GM12878 (cell line): ENCODE measurements at regions not wholly inside any gene's neighbourhood (a gene's known extent, or its start where the extent isn't known, plus 50 kb on each side); places are given as distances from the start of the nearest gene placed in this dataset.

Experiments used
- ATAC-seq: fragments of 200-7000 bp; cut with Tn5 transposase; 3 replicates; pipeline ENCODE4 v1.9.1; 2020; ENCODE audit warnings: mild to moderate bottlenecking, moderate library complexity
- BruUV-seq: library from RNA; stranded (reverse); fragments of 400-500 nt; replicated peaks from 2 replicates; lab custom pipeline; 2021; lab: Mats Ljungman, UMichigan
- CTCF ChIA-PET: fragments of 300-600 bp; sonication (Branson Sonifier 250); formaldehyde crosslinking; extraction: SDS; loops from one replicate; lab custom pipeline; 2021; ENCODE audit warnings: inconsistent platforms; lab: Yijun Ruan, JAX
- POLR2A ChIA-PET: fragments of 350-600 bp; formaldehyde crosslinking; extraction: SDS; loops from one replicate; lab custom pipeline; 2021; ENCODE audit warnings: inconsistent platforms; lab: Charles Lee
- RAD21 ChIA-PET: fragments of 300-600 bp; sonication (Branson Sonifier 250); formaldehyde crosslinking; loops from one replicate; lab custom pipeline; 2023; ENCODE audit warnings: antibody characterized with exemption; ENCODE audit not compliant: unreplicated experiment; lab: Charles Lee
- SMC1A ChIA-PET: fragments of 300-600 bp; sonication (Branson Sonifier 250); formaldehyde crosslinking; loops from one replicate; lab custom pipeline; 2023; ENCODE audit not compliant: unreplicated experiment, uncharacterized antibody; lab: Charles Lee
- DNase-seq: peaks from one replicate; pipeline ENCODE4 v3.0.0-alpha.2; 2011; ENCODE audit warnings: low read depth, low spot score
- FAIRE-seq: peaks from 3 replicates; lab custom pipeline; 2011; peaks lifted over from hg19 to GRCh38; lab: Jason Lieb, UNC
- H2AFZ ChIP-seq: 2 replicates; pipeline ENCODE4 v1.6.0; 2011; ENCODE audit warnings: low read depth, low read length, control low read depth; ENCODE audit not compliant: control insufficient read depth
- H3K27ac ChIP-seq: 2 replicates; pipeline ENCODE4 v1.5.1; 2011; ENCODE audit warnings: control low read depth; ENCODE audit not compliant: control insufficient read depth, insufficient read depth
- H3K27me3 ChIP-seq, 2 experiments: replicated peaks in 1 of 2; 2 replicates each; pipeline versions ENCODE4 v1.6.0 to v1.6.1; 2011; ENCODE audit warnings: low read length in 1 of 2; ENCODE audit not compliant: control insufficient read depth in 2 of 2, insufficient read depth in 2 of 2
- H3K36me3 ChIP-seq, 2 experiments: 2 replicates each; pipeline ENCODE4 v1.5.1; 2011; ENCODE audit warnings: low read length in 1 of 2; ENCODE audit not compliant: control insufficient read depth in 2 of 2, insufficient read depth in 2 of 2
- H3K4me1 ChIP-seq: 2 replicates; pipeline ENCODE4 v1.6.1; 2011; ENCODE audit warnings: mild to moderate bottlenecking, low read length, moderate library complexity, mixed read lengths; ENCODE audit not compliant: control insufficient read depth, insufficient read depth
- H3K4me2 ChIP-seq: 2 replicates; pipeline ENCODE4 v1.6.0; 2011; ENCODE audit warnings: control low read depth; ENCODE audit not compliant: control insufficient read depth, insufficient read depth
- H3K4me3 ChIP-seq: fragments of 200-600 bp; sonication (generic); 2 replicates; pipeline ENCODE4 v1.5.1; 2016
- H3K79me2 ChIP-seq: 2 replicates; pipeline ENCODE4 v1.6.0; 2011; ENCODE audit warnings: low read length; ENCODE audit not compliant: control insufficient read depth, insufficient read depth
- H3K9ac ChIP-seq: 2 replicates; pipeline ENCODE4 v1.8.0; 2011; ENCODE audit warnings: low read length, control low read depth, mixed read lengths; ENCODE audit not compliant: control insufficient read depth, insufficient read depth
- H3K9me3 ChIP-seq: replicated peaks from 3 replicates; pipeline ENCODE4 v1.5.1; 2011; ENCODE audit warnings: mild to moderate bottlenecking, low read length; ENCODE audit not compliant: control insufficient read depth, insufficient read depth
- H4K20me1 ChIP-seq: 2 replicates; pipeline ENCODE4 v1.6.0; 2011; ENCODE audit not compliant: control insufficient read depth, insufficient read depth
- ASH2L ChIP-seq: fragments of 300-600, 200-600 bp; sonication (generic); IDR thresholded peaks from 2 replicates; pipeline ENCODE4 v1.6.1; 2017; ENCODE audit warnings: low read depth, mild to moderate bottlenecking, borderline replicate concordance
- DPF2 ChIP-seq: fragments of 450-650 bp; IDR thresholded peaks from 2 replicates; pipeline ENCODE4 v1.6.1; 2017; ENCODE audit warnings: mild to moderate bottlenecking
- FOXK2 ChIP-seq: fragments of 450-650 bp; IDR thresholded peaks from 2 replicates; pipeline ENCODE4 v1.6.1; 2017; ENCODE audit warnings: mild to moderate bottlenecking, moderate library complexity
- LARP7 ChIP-seq: fragments of 450-650 bp; IDR thresholded peaks from 2 replicates; pipeline ENCODE4 v1.6.1; 2017; ENCODE audit warnings: mild to moderate bottlenecking
- NFXL1 ChIP-seq: fragments of 450-650 bp; IDR thresholded peaks from 2 replicates; pipeline ENCODE4 v1.6.1; 2017; ENCODE audit warnings: antibody characterized with exemption, mild to moderate bottlenecking, borderline replicate concordance
- NFYB ChIP-seq: IDR thresholded peaks from 2 replicates; pipeline ENCODE4 v1.6.1; 2011; ENCODE audit warnings: low read depth, mild to moderate bottlenecking, low read length, improper control_type of control experiment, moderate library complexity; ENCODE audit not compliant: insufficient read depth
- RB1 ChIP-seq: fragments of 450-650 bp; formaldehyde crosslinking; IDR thresholded peaks from 2 replicates; pipeline ENCODE4 v1.6.1; 2017; ENCODE audit warnings: mild to moderate bottlenecking, borderline replicate concordance
- SMAD5 ChIP-seq: IDR thresholded peaks from 2 replicates; pipeline ENCODE4 v1.6.1; 2016; ENCODE audit warnings: antibody characterized with exemption, low read depth
- SP1 ChIP-seq: IDR thresholded peaks from one replicate; pipeline ENCODE4 v1.6.1; 2011; ENCODE audit warnings: low read depth, low read length
- STAT3 ChIP-seq: IDR thresholded peaks from 2 replicates; pipeline ENCODE4 v1.6.1; 2011; ENCODE audit warnings: low read depth, low read length, improper control_type of control experiment
- ZNF207 ChIP-seq: fragments of 450-650 bp; IDR thresholded peaks from 2 replicates; pipeline ENCODE4 v1.6.1; 2014; ENCODE audit warnings: antibody characterized with exemption, mild to moderate bottlenecking, borderline replicate concordance
- ZNF274 ChIP-seq: IDR thresholded peaks from one replicate; pipeline ENCODE4 v1.8.0; 2011; ENCODE audit not compliant: insufficient read length, insufficient read depth
- WGBS: methylation state at CpG from one replicate; pipeline ENCODE4 v1.1.6; 2016; ENCODE audit warnings: low lambda C conversion rate; ENCODE audit not compliant: insufficient replicate concordance, insufficient coverage; ENCODE audit errors: missing lambda C conversion rate; 5-methylcytosine and 5-hydroxymethylcytosine counted together
- in situ Hi-C: fragments of 300-500 bp; cut with MboI; formaldehyde crosslinking; loops from 9 replicates; pipeline ENCODE4 v1.14.3; 2018; ENCODE audit warnings: mixed read lengths
- intact Hi-C: fragments of 100-400 bp; cut with micrococcal nuclease; formaldehyde crosslinking; loops from one replicate; pipeline ENCODE4 v1.14.2; 2022; ENCODE audit not compliant: unreplicated experiment

DNA sequence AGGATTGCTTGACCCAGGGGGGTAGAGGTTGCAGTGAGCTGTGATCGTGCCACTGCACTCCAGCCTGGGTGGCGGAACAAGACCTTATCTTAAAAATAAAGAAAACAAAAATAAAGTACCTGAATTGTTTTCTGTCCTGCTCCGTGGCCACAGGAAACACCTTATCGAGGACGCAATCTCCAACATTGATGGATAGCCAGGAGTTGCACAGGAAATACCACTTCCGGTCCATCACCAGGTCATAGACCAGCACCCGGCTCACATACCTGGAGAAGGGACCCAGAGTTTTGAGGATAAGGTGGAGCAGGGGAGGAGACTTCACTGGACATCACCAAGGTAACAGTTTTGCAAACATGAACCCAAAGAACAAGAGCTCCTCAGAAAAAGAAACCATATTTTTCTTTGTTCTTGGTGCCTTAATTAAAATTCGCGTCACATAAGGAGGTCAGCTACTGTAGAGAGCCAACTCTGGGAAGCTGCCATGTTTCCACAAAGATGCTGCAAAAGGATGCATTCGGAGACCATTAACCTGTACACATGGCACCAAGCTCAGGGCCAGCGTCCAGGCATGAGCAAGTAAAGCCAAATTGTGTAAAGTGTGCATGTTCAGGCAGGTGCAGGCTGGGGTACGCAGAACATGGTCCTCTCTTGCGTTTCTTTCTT is 55.6 kb upstream of the GCSH start:
- Histone ChIP-seq H3K4me1 (no peaks in the 10 kb centered on the region), H3K36me3 (no peaks in the 10 kb centered on the region), H2AFZ (no peak overlapping the region), H3K79me2 (no peaks in the 10 kb centered on the region), H3K4me2 (no peak overlapping the region), H3K27me3 (0 out of 4 replicates have a peak, but pooled peaks cover 0 to 1% of the 10 kb centered on the region in 2 experiments), H4K20me1 (no peaks in the 10 kb centered on the region), H3K4me3 (no peak overlapping the region), H3K9me3 (no peaks in the 10 kb centered on the region), H3K27ac (no peak overlapping the region), H3K9ac (no peak overlapping the region)
- ChIA-PET CTCF (interaction anchor here (0.6 kb wide), 1 partner anchor 108 kb away, joined by 3 read pairs; no protein-coding TSS in a partner anchor), POLR2A (no interaction called here), SMC1A (no interaction called here), RAD21 (no interaction called here)
- intact Hi-C loops, result no loop called here
- no peak for DNase-seq
- in situ Hi-C loops, result no loop called here
- BruUV-seq, result no TSS peak
- WGBS, result 14% methylated on average over 13 of the region's 13 CpGs
- TF ChIP-seq ASH2L (no peak), SP1 (no peak), SMAD5 (no peak), STAT3 (no peak), ZNF274 (no peak), LARP7 (no peak), DPF2 (no peak), ZNF207 (no peak), FOXK2 (no peak), NFXL1 (no peak), RB1 (no peak), NFYB (no peak)
- no peak for ATAC-seq
- FAIRE-seq, result no peak
